Fibroblast of lung (primary cell): ENCODE measurements at regions not wholly inside any gene's neighbourhood (a gene's known extent, or its start where the extent isn't known, plus 50 kb on each side); places are given as distances from the start of the nearest gene placed in this dataset.
A peak's percentile ranks its signal among the peaks of the same experiment; 100 is the strongest.

Source experiments
- DNase-seq, 2 donors: peaks; one replicate each; pipeline versions ENCODE4 v3.0.0 to v3.0.0-alpha.2; 2010; ENCODE audit warnings: low read depth in 2 of 2
- H2AFZ ChIP-seq: 2 replicates; pipeline ENCODE4 v1.5.1; 2012; ENCODE audit warnings: low read length, control low read depth, inconsistent platforms
- H3K27ac ChIP-seq: 2 replicates; pipeline ENCODE4 v1.5.1; 2011; ENCODE audit warnings: low read length, control low read depth; ENCODE audit not compliant: insufficient read depth
- H3K27me3 ChIP-seq: 2 replicates; pipeline ENCODE4 v1.5.1; 2011; ENCODE audit warnings: mild to moderate bottlenecking, low read length; ENCODE audit not compliant: control insufficient read depth, insufficient read depth
- H3K36me3 ChIP-seq: 2 replicates; pipeline ENCODE4 v1.5.1; 2011; ENCODE audit warnings: low read length; ENCODE audit not compliant: control insufficient read depth, insufficient read depth
- H3K4me1 ChIP-seq: 2 replicates; pipeline ENCODE4 v1.5.1; 2011; ENCODE audit warnings: low read length; ENCODE audit not compliant: control insufficient read depth, insufficient read depth; ENCODE audit errors: extremely low read depth
- H3K4me2 ChIP-seq: 2 replicates; pipeline ENCODE4 v1.5.1; 2011; ENCODE audit warnings: low read length, control low read depth; ENCODE audit not compliant: insufficient read depth; ENCODE audit errors: extremely low read depth
- H3K4me3 ChIP-seq, 4 experiments: fragments of 200-600 bp in 1 of 4; sonication (generic) in 1 of 4; replicated peaks in 1 of 4; 2 replicates each; pipeline ENCODE4 v1.5.1; 2011 to 2016; ENCODE audit warnings: low read length in 4 of 4, low read depth in 3 of 4, mild to moderate bottlenecking in 3 of 4, control low read depth in 2 of 4, inconsistent platforms in 1 of 4, mixed read lengths in 1 of 4; ENCODE audit not compliant: insufficient read depth in 1 of 4; ENCODE audit errors: control extremely low read depth in 1 of 4
- H3K79me2 ChIP-seq: 2 replicates; pipeline ENCODE4 v1.5.1; 2012; ENCODE audit warnings: mild to moderate bottlenecking, low read length, inconsistent platforms; ENCODE audit not compliant: control insufficient read depth, insufficient read depth
- H3K9ac ChIP-seq: 2 replicates; pipeline ENCODE4 v1.5.1; 2011; ENCODE audit warnings: mild to moderate bottlenecking, low read length, control low read depth; ENCODE audit not compliant: insufficient read depth
- H3K9me3 ChIP-seq: 2 replicates; pipeline ENCODE4 v1.5.1; 2012; ENCODE audit warnings: low read depth, low read length; ENCODE audit not compliant: control insufficient read depth, insufficient read depth
- H4K20me1 ChIP-seq: 2 replicates; pipeline ENCODE4 v1.5.1; 2011; ENCODE audit warnings: low read length; ENCODE audit not compliant: control insufficient read depth, insufficient read depth; ENCODE audit errors: extremely low read depth
- EZH2 ChIP-seq: IDR thresholded peaks from 2 replicates; pipeline ENCODE4 v1.5.1; 2012; ENCODE audit warnings: low read length, control low read depth, mild to moderate bottlenecking; ENCODE audit errors: missing control alignments
- TF ChIP-seq, protein P1 (sequence below), 2 donors: IDR thresholded peaks in 1 of 2; conservative IDR thresholded peaks in 1 of 2; 1 replicate in 1 of 2; 2 replicates in 1 of 2; pipeline ENCODE4 v1.5.1; 2011 to 2012; ENCODE audit warnings: low read length in 2 of 2, control low read depth in 1 of 2, inconsistent platforms in 1 of 2, low read depth in 1 of 2, mild to moderate bottlenecking in 1 of 2

DNA sequence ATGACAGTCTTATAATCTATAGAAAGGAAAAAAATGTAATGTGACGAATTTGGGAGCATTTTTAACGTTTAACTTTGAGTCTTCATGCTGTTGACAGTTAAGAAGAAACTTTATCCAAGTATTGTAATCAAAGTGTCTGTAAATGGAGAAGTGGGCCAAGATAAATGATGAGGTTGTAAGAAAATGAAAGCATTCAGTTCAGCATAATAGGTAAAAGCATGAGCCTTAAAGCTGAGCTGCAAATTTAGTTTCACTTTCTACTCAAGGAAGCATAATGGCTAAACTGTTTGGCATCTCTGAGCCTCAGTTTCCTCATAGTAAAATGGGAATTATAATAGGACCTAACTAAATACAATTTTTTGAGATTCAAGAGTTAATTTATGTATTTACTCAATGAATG lies 1554.8 kb downstream of the KCNT2 start:
- Histone ChIP-seq H3K79me2 (no peaks in the 10 kb centered on the region), H3K27ac (no peak overlapping the region), H2AFZ (no peak overlapping the region), H4K20me1 (no peaks in the 10 kb centered on the region), H3K36me3 (no peaks in the 10 kb centered on the region), H3K4me3 (peak overlapping the region in 1 of 4 experiments; percentile 42), H3K4me1 (no peaks in the 10 kb centered on the region), H3K9ac (no peak overlapping the region), H3K4me2 (no peak overlapping the region), H3K9me3 (no peaks in the 10 kb centered on the region), H3K27me3 (no peaks in the 10 kb centered on the region)
- TF ChIP-seq, protein P1, sequence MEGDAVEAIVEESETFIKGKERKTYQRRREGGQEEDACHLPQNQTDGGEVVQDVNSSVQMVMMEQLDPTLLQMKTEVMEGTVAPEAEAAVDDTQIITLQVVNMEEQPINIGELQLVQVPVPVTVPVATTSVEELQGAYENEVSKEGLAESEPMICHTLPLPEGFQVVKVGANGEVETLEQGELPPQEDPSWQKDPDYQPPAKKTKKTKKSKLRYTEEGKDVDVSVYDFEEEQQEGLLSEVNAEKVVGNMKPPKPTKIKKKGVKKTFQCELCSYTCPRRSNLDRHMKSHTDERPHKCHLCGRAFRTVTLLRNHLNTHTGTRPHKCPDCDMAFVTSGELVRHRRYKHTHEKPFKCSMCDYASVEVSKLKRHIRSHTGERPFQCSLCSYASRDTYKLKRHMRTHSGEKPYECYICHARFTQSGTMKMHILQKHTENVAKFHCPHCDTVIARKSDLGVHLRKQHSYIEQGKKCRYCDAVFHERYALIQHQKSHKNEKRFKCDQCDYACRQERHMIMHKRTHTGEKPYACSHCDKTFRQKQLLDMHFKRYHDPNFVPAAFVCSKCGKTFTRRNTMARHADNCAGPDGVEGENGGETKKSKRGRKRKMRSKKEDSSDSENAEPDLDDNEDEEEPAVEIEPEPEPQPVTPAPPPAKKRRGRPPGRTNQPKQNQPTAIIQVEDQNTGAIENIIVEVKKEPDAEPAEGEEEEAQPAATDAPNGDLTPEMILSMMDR (conservative IDR thresholded peaks at IDR 0.05 in 1 of 2, IDR thresholded peaks at IDR 0.05 in 1 of 2; ENCODE audit: low read depth in 1 of 2, low read length in 2 of 2), result no peak
- no peak for TF ChIP-seq EZH2
- peak; percentile 2 to 42 for DNase-seq

DNA sequence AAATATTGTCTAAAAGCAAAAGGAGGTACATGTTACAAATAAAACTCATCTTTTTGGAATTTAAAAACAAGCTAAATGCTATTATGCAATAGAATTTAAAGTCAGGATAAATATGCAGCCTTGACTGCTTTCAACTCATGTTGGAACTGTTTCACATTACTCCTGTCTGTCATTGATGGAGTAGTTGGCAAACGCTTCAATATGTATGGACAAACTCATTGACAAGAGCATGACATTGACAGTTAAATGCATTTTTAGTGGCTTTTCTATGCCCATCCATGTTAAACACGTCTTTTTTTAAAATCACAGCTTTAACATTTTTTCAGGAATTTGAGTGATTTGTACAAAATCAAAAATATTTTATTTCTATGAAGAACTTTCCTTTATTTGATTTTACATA lies 1560.5 kb downstream of the KCNT2 start:
- H3K27ac ChIP-seq, result no peak overlapping the region
- H4K20me1 ChIP-seq, result no peaks in the 10 kb centered on the region
- H3K36me3 ChIP-seq, result no peaks in the 10 kb centered on the region
- no peak overlapping the region for H3K4me3 ChIP-seq
- H3K79me2 ChIP-seq, result no peaks in the 10 kb centered on the region
- no peaks in the 10 kb centered on the region for H3K4me1 ChIP-seq
- H3K9me3 ChIP-seq, result no peaks in the 10 kb centered on the region
- no peak for DNase-seq
- TF ChIP-seq, protein P1 (conservative IDR thresholded peaks at IDR 0.05 in 1 of 2, IDR thresholded peaks at IDR 0.05 in 1 of 2; ENCODE audit: low read depth in 1 of 2, low read length in 2 of 2), result no peak
- TF ChIP-seq EZH2, result no peak
- H2AFZ ChIP-seq, result no peak overlapping the region
- H3K4me2 ChIP-seq, result no peak overlapping the region
- no peaks in the 10 kb centered on the region for H3K27me3 ChIP-seq
- H3K9ac ChIP-seq, result no peak overlapping the region

DNA sequence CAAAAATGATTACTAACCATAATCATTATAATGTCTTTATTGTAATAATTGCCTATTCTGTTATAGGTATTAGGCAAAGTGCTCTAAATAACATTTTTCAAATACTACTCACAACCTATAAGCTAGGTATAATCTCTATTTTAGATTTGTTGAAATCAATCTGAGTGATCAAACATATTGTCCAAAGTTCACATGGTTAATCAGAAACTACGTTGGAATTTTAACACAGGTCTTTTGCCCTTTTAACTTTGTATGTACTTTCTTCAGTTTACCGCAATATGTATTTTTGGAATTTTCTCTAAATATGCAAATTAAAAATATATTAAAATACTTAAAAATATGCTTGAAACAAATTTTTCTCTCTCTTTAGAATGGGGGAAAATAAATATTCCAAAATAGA lies 1563.2 kb downstream of the KCNT2 start:
- TF ChIP-seq, protein P1 (conservative IDR thresholded peaks at IDR 0.05 in 1 of 2, IDR thresholded peaks at IDR 0.05 in 1 of 2; ENCODE audit: low read depth in 1 of 2, low read length in 2 of 2), result no peak
- TF ChIP-seq EZH2, result no peak
- Histone ChIP-seq H3K9me3 (no peaks in the 10 kb centered on the region), H4K20me1 (no peaks in the 10 kb centered on the region), H3K4me2 (no peak overlapping the region), H3K9ac (no peak overlapping the region), H3K27ac (no peak overlapping the region), H3K79me2 (no peaks in the 10 kb centered on the region), H3K27me3 (no peaks in the 10 kb centered on the region), H3K4me1 (no peaks in the 10 kb centered on the region), H2AFZ (no peak overlapping the region), H3K4me3 (no peak overlapping the region), H3K36me3 (no peaks in the 10 kb centered on the region)
- DNase-seq, result no peak
